IPS DF 4.7 (cell line): ENCODE measurements at regions not wholly inside any gene's neighbourhood (a gene's known extent, or its start where the extent isn't known, plus 50 kb on each side); places are given as distances from the start of the nearest gene placed in this dataset.
"Not testable (repeated sequence)": the region's sequence is repeated elsewhere in the genome, so short reads cannot be mapped to it uniquely, and the experiment has no call there.

Experiments used
- DNase-seq: peaks from one replicate; pipeline ENCODE4 v3.0.0-alpha.2; 2013; ENCODE audit warnings: low spot score; ENCODE audit errors: extremely low read depth

GRCh38 chrX:86887341-86887740 is 630.3 kb upstream of the KLHL4 start:
- DNase-seq = no peak

- no peak for DNase-seq
Observed at GRCh38 chrX:86910027-86910426, 607.6 kb upstream of the KLHL4 start.

GRCh38 chrX:86910602-86911311 is 606.8 kb upstream of the KLHL4 start:
- DNase-seq = no peak

GRCh38 chrX:86914569-86914968 is 603.0 kb upstream of the KLHL4 start:
- DNase-seq = no peak

- DNase-seq = no peak
Observed at GRCh38 chrX:86917959-86918358, 599.6 kb upstream of the KLHL4 start.

GRCh38 chrX:86930419-86930818 is 587.2 kb upstream of the KLHL4 start:
- DNase-seq = no peak

GRCh38 chrX:86935988-86936387 is 581.6 kb upstream of the KLHL4 start:
- DNase-seq = no peak

- no peak for DNase-seq
Observed at GRCh38 chrX:86946569-86946968, 571.0 kb upstream of the KLHL4 start.

GRCh38 chrX:86964321-86964720 is 553.3 kb upstream of the KLHL4 start:
- no peak for DNase-seq

GRCh38 chrX:86981326-86981879 is 536.2 kb upstream of the KLHL4 start:
- DNase-seq = peak; percentile 2

GRCh38 chrX:86987351-86987750 is 530.3 kb upstream of the KLHL4 start:
- not testable (repeated sequence) for DNase-seq

GRCh38 chrX:87003031-87003430 is 514.6 kb upstream of the KLHL4 start:
- DNase-seq = no peak

GRCh38 chrX:87005183-87005582 is 512.4 kb upstream of the KLHL4 start:
- no peak for DNase-seq

GRCh38 chrX:87005885-87006284 is 511.7 kb upstream of the KLHL4 start:
- DNase-seq = no peak

- no peak for DNase-seq
Observed at GRCh38 chrX:87006561-87006960, 511.0 kb upstream of the KLHL4 start.

GRCh38 chrX:87017210-87017609 is 500.4 kb upstream of the KLHL4 start:
- DNase-seq = no peak

GRCh38 chrX:87033115-87033514 is 484.5 kb upstream of the KLHL4 start:
- DNase-seq = not testable (repeated sequence)

- DNase-seq = no peak
Observed at GRCh38 chrX:87045352-87045751, 472.2 kb upstream of the KLHL4 start.

GRCh38 chrX:87049567-87049966 is 468.0 kb upstream of the KLHL4 start:
- no peak for DNase-seq

GRCh38 chrX:87063642-87064041 is 454.0 kb upstream of the KLHL4 start:
- no peak for DNase-seq

- no peak for DNase-seq
Observed at GRCh38 chrX:87064502-87064901, 453.1 kb upstream of the KLHL4 start.

- DNase-seq = no peak
Observed at GRCh38 chrX:87067795-87068369, 449.7 kb upstream of the KLHL4 start.

- DNase-seq = no peak
Observed at GRCh38 chrX:87078231-87078630, 439.4 kb upstream of the KLHL4 start.
